Fibroblast of lung (primary cell): ENCODE measurements at regions not wholly inside any gene's neighbourhood (a gene's known extent, or its start where the extent isn't known, plus 50 kb on each side); places are given as distances from the start of the nearest gene placed in this dataset.
A peak's percentile ranks its signal among the peaks of the same experiment; 100 is the strongest.

Source experiments
- DNase-seq, 2 donors: peaks; one replicate each; pipeline versions ENCODE4 v3.0.0 to v3.0.0-alpha.2; 2010; ENCODE audit warnings: low read depth in 2 of 2
- H2AFZ ChIP-seq: 2 replicates; pipeline ENCODE4 v1.5.1; 2012; ENCODE audit warnings: low read length, control low read depth, inconsistent platforms
- H3K27ac ChIP-seq: 2 replicates; pipeline ENCODE4 v1.5.1; 2011; ENCODE audit warnings: low read length, control low read depth; ENCODE audit not compliant: insufficient read depth
- H3K27me3 ChIP-seq: 2 replicates; pipeline ENCODE4 v1.5.1; 2011; ENCODE audit warnings: mild to moderate bottlenecking, low read length; ENCODE audit not compliant: control insufficient read depth, insufficient read depth
- H3K36me3 ChIP-seq: 2 replicates; pipeline ENCODE4 v1.5.1; 2011; ENCODE audit warnings: low read length; ENCODE audit not compliant: control insufficient read depth, insufficient read depth
- H3K4me1 ChIP-seq: 2 replicates; pipeline ENCODE4 v1.5.1; 2011; ENCODE audit warnings: low read length; ENCODE audit not compliant: control insufficient read depth, insufficient read depth; ENCODE audit errors: extremely low read depth
- H3K4me2 ChIP-seq: 2 replicates; pipeline ENCODE4 v1.5.1; 2011; ENCODE audit warnings: low read length, control low read depth; ENCODE audit not compliant: insufficient read depth; ENCODE audit errors: extremely low read depth
- H3K4me3 ChIP-seq, 4 experiments: fragments of 200-600 bp in 1 of 4; sonication (generic) in 1 of 4; replicated peaks in 1 of 4; 2 replicates each; pipeline ENCODE4 v1.5.1; 2011 to 2016; ENCODE audit warnings: low read length in 4 of 4, low read depth in 3 of 4, mild to moderate bottlenecking in 3 of 4, control low read depth in 2 of 4, inconsistent platforms in 1 of 4, mixed read lengths in 1 of 4; ENCODE audit not compliant: insufficient read depth in 1 of 4; ENCODE audit errors: control extremely low read depth in 1 of 4
- H3K79me2 ChIP-seq: 2 replicates; pipeline ENCODE4 v1.5.1; 2012; ENCODE audit warnings: mild to moderate bottlenecking, low read length, inconsistent platforms; ENCODE audit not compliant: control insufficient read depth, insufficient read depth
- H3K9ac ChIP-seq: 2 replicates; pipeline ENCODE4 v1.5.1; 2011; ENCODE audit warnings: mild to moderate bottlenecking, low read length, control low read depth; ENCODE audit not compliant: insufficient read depth
- H3K9me3 ChIP-seq: 2 replicates; pipeline ENCODE4 v1.5.1; 2012; ENCODE audit warnings: low read depth, low read length; ENCODE audit not compliant: control insufficient read depth, insufficient read depth
- H4K20me1 ChIP-seq: 2 replicates; pipeline ENCODE4 v1.5.1; 2011; ENCODE audit warnings: low read length; ENCODE audit not compliant: control insufficient read depth, insufficient read depth; ENCODE audit errors: extremely low read depth
- CTCF ChIP-seq, 2 donors: IDR thresholded peaks in 1 of 2; conservative IDR thresholded peaks in 1 of 2; 1 replicate in 1 of 2; 2 replicates in 1 of 2; pipeline ENCODE4 v1.5.1; 2011 to 2012; ENCODE audit warnings: low read length in 2 of 2, control low read depth in 1 of 2, inconsistent platforms in 1 of 2, low read depth in 1 of 2, mild to moderate bottlenecking in 1 of 2
- EZH2 ChIP-seq: IDR thresholded peaks from 2 replicates; pipeline ENCODE4 v1.5.1; 2012; ENCODE audit warnings: low read length, control low read depth, mild to moderate bottlenecking; ENCODE audit errors: missing control alignments

GRCh38 chr13:62502588-62502987 is 1086.9 kb upstream of the PCDH20 start:
- H3K27me3 ChIP-seq = no peaks in the 10 kb centered on the region
- H3K9ac ChIP-seq = no peak overlapping the region
- no peak overlapping the region for H3K4me3 ChIP-seq
- no peaks in the 10 kb centered on the region for H4K20me1 ChIP-seq
- no peak overlapping the region for H3K27ac ChIP-seq
- no peak for DNase-seq
- H3K9me3 ChIP-seq = no peaks in the 10 kb centered on the region
- TF ChIP-seq EZH2 (no peak), CTCF (conservative IDR thresholded peaks at IDR 0.05 in 1 of 2, IDR thresholded peaks at IDR 0.05 in 1 of 2; ENCODE audit: low read depth in 1 of 2, low read length in 2 of 2) (no peak)
- no peak overlapping the region for H3K4me2 ChIP-seq
- no peaks in the 10 kb centered on the region for H3K36me3 ChIP-seq
- H2AFZ ChIP-seq = no peak overlapping the region
- no peaks in the 10 kb centered on the region for H3K4me1 ChIP-seq
- H3K79me2 ChIP-seq = no peaks in the 10 kb centered on the region

GRCh38 chr13:62489731-62490130 is 1074.1 kb upstream of the PCDH20 start:
- Histone ChIP-seq H2AFZ (no peak overlapping the region), H3K79me2 (no peaks in the 10 kb centered on the region), H3K9me3 (no peaks in the 10 kb centered on the region), H3K27me3 (no peaks in the 10 kb centered on the region), H3K27ac (no peak overlapping the region), H3K36me3 (no peaks in the 10 kb centered on the region), H4K20me1 (no peaks in the 10 kb centered on the region), H3K4me2 (no peak overlapping the region), H3K4me3 (no peak overlapping the region), H3K9ac (no peak overlapping the region), H3K4me1 (no peaks in the 10 kb centered on the region)
- TF ChIP-seq EZH2 (no peak), CTCF (conservative IDR thresholded peaks at IDR 0.05 in 1 of 2, IDR thresholded peaks at IDR 0.05 in 1 of 2; ENCODE audit: low read depth in 1 of 2, low read length in 2 of 2) (no peak)
- no peak for DNase-seq

- peak in 1 of 2 donors; percentile 21 for DNase-seq
- Histone ChIP-seq H3K9ac (no peak overlapping the region), H3K27ac (no peak overlapping the region), H4K20me1 (no peaks in the 10 kb centered on the region), H3K79me2 (no peaks in the 10 kb centered on the region), H3K27me3 (no peaks in the 10 kb centered on the region), H3K4me3 (no peak overlapping the region), H3K36me3 (no peaks in the 10 kb centered on the region), H3K9me3 (no peaks in the 10 kb centered on the region), H3K4me2 (no peak overlapping the region), H2AFZ (no peak overlapping the region), H3K4me1 (no peaks in the 10 kb centered on the region)
- TF ChIP-seq CTCF (conservative IDR thresholded peaks at IDR 0.05 in 1 of 2, IDR thresholded peaks at IDR 0.05 in 1 of 2; ENCODE audit: low read depth in 1 of 2, low read length in 2 of 2) (no peak), EZH2 (no peak)
Observed at GRCh38 chr13:62483774-62484173, 1068.1 kb upstream of the PCDH20 start.
